ENCODE measurements at regions not wholly inside any gene's neighbourhood (a gene's known extent, or its start where the extent isn't known, plus 50 kb on each side); places are given as distances from the start of the nearest gene placed in this dataset.
"Not testable (repeated sequence)": the region's sequence is repeated elsewhere in the genome, so short reads cannot be mapped to it uniquely, and the experiment has no call there.

- H3K4me1 ChIP-seq (ENCODE audit: control insufficient read depth, extremely low read depth, insufficient read depth, low read length); H3K9me1 ChIP-seq (ENCODE audit: control insufficient read depth, extremely low read depth, insufficient read depth, low read length); H3K4me2 ChIP-seq (ENCODE audit: control insufficient read depth, extremely low read depth, insufficient read depth, low read depth, low read length); H3K9me3 ChIP-seq (ENCODE audit: control insufficient read depth, low read depth, low read length); FAIRE-seq; H3K9ac ChIP-seq (ENCODE audit: control insufficient read depth, extremely low read depth, insufficient read depth, low read length); H2AFZ ChIP-seq (ENCODE audit: control insufficient read depth, low read length); H3K27me3 ChIP-seq (ENCODE audit: control insufficient read depth, extremely low read depth, insufficient read depth, low read length); H3K4me3 ChIP-seq (ENCODE audit: control insufficient read depth in 2 of 3, extremely low read depth in 1 of 3, insufficient read depth in 2 of 3, low read depth in 1 of 3, low read length in 3 of 3); H3K36me3 ChIP-seq (ENCODE audit: control insufficient read depth in 2 of 2, extremely low read depth in 1 of 2, insufficient read depth in 2 of 2, low read length in 2 of 2); DNase-seq (ENCODE audit: low read depth, low spot score); dilution Hi-C loops (cut with MboI; ENCODE audit: extremely low pct_ligation_motif_present, low sequenced_read_pairs); H4K20me1 ChIP-seq (ENCODE audit: control insufficient read depth, extremely low read depth, insufficient read depth, low read length); H3K27ac ChIP-seq (ENCODE audit: control insufficient read depth, insufficient read depth, low read length); H3K79me2 ChIP-seq (ENCODE audit: control insufficient read depth, insufficient read depth, low read length): not testable (repeated sequence)
Measured at GRCh38 chr12:8315997-8316396, 88.6 kb upstream of the FAM90A1 start.

GRCh38 chr12:8317675-8318074, 90.3 kb upstream of the FAM90A1 start:
- H2AFZ ChIP-seq (ENCODE audit: control insufficient read depth, low read length); DNase-seq (ENCODE audit: low read depth, low spot score); H4K20me1 ChIP-seq (ENCODE audit: control insufficient read depth, extremely low read depth, insufficient read depth, low read length); H3K79me2 ChIP-seq (ENCODE audit: control insufficient read depth, insufficient read depth, low read length); dilution Hi-C loops (cut with MboI; ENCODE audit: extremely low pct_ligation_motif_present, low sequenced_read_pairs); H3K9me3 ChIP-seq (ENCODE audit: control insufficient read depth, low read depth, low read length); H3K36me3 ChIP-seq (ENCODE audit: control insufficient read depth in 2 of 2, extremely low read depth in 1 of 2, insufficient read depth in 2 of 2, low read length in 2 of 2); H3K27me3 ChIP-seq (ENCODE audit: control insufficient read depth, extremely low read depth, insufficient read depth, low read length); H3K4me2 ChIP-seq (ENCODE audit: control insufficient read depth, extremely low read depth, insufficient read depth, low read depth, low read length); FAIRE-seq; H3K4me3 ChIP-seq (ENCODE audit: control insufficient read depth in 2 of 3, extremely low read depth in 1 of 3, insufficient read depth in 2 of 3, low read depth in 1 of 3, low read length in 3 of 3); H3K9ac ChIP-seq (ENCODE audit: control insufficient read depth, extremely low read depth, insufficient read depth, low read length); H3K4me1 ChIP-seq (ENCODE audit: control insufficient read depth, extremely low read depth, insufficient read depth, low read length); H3K27ac ChIP-seq (ENCODE audit: control insufficient read depth, insufficient read depth, low read length); H3K9me1 ChIP-seq (ENCODE audit: control insufficient read depth, extremely low read depth, insufficient read depth, low read length): not testable (repeated sequence)

- FAIRE-seq; H3K79me2 ChIP-seq (ENCODE audit: control insufficient read depth, insufficient read depth, low read length); H3K4me2 ChIP-seq (ENCODE audit: control insufficient read depth, extremely low read depth, insufficient read depth, low read depth, low read length); H3K27me3 ChIP-seq (ENCODE audit: control insufficient read depth, extremely low read depth, insufficient read depth, low read length); H3K9me1 ChIP-seq (ENCODE audit: control insufficient read depth, extremely low read depth, insufficient read depth, low read length); H4K20me1 ChIP-seq (ENCODE audit: control insufficient read depth, extremely low read depth, insufficient read depth, low read length); H3K36me3 ChIP-seq (ENCODE audit: control insufficient read depth in 2 of 2, extremely low read depth in 1 of 2, insufficient read depth in 2 of 2, low read length in 2 of 2); H3K27ac ChIP-seq (ENCODE audit: control insufficient read depth, insufficient read depth, low read length); H3K9ac ChIP-seq (ENCODE audit: control insufficient read depth, extremely low read depth, insufficient read depth, low read length); dilution Hi-C loops (cut with MboI; ENCODE audit: extremely low pct_ligation_motif_present, low sequenced_read_pairs); H2AFZ ChIP-seq (ENCODE audit: control insufficient read depth, low read length); DNase-seq (ENCODE audit: low read depth, low spot score); H3K9me3 ChIP-seq (ENCODE audit: control insufficient read depth, low read depth, low read length); H3K4me1 ChIP-seq (ENCODE audit: control insufficient read depth, extremely low read depth, insufficient read depth, low read length); H3K4me3 ChIP-seq (ENCODE audit: control insufficient read depth in 2 of 3, extremely low read depth in 1 of 3, insufficient read depth in 2 of 3, low read depth in 1 of 3, low read length in 3 of 3): not testable (repeated sequence)
Measured at GRCh38 chr12:8320251-8320730, 92.9 kb upstream of the FAM90A1 start.

GRCh38 chr12:8320791-8321370, 93.5 kb upstream of the FAM90A1 start:
- H3K9me3 ChIP-seq (ENCODE audit: control insufficient read depth, low read depth, low read length); dilution Hi-C loops (cut with MboI; ENCODE audit: extremely low pct_ligation_motif_present, low sequenced_read_pairs); DNase-seq (ENCODE audit: low read depth, low spot score); H3K79me2 ChIP-seq (ENCODE audit: control insufficient read depth, insufficient read depth, low read length); H2AFZ ChIP-seq (ENCODE audit: control insufficient read depth, low read length); H3K4me2 ChIP-seq (ENCODE audit: control insufficient read depth, extremely low read depth, insufficient read depth, low read depth, low read length); H3K9me1 ChIP-seq (ENCODE audit: control insufficient read depth, extremely low read depth, insufficient read depth, low read length); H4K20me1 ChIP-seq (ENCODE audit: control insufficient read depth, extremely low read depth, insufficient read depth, low read length); H3K27me3 ChIP-seq (ENCODE audit: control insufficient read depth, extremely low read depth, insufficient read depth, low read length); FAIRE-seq; H3K9ac ChIP-seq (ENCODE audit: control insufficient read depth, extremely low read depth, insufficient read depth, low read length); H3K4me1 ChIP-seq (ENCODE audit: control insufficient read depth, extremely low read depth, insufficient read depth, low read length); H3K27ac ChIP-seq (ENCODE audit: control insufficient read depth, insufficient read depth, low read length); H3K36me3 ChIP-seq (ENCODE audit: control insufficient read depth in 2 of 2, extremely low read depth in 1 of 2, insufficient read depth in 2 of 2, low read length in 2 of 2); H3K4me3 ChIP-seq (ENCODE audit: control insufficient read depth in 2 of 3, extremely low read depth in 1 of 3, insufficient read depth in 2 of 3, low read depth in 1 of 3, low read length in 3 of 3): not testable (repeated sequence)

- H2AFZ ChIP-seq (ENCODE audit: control insufficient read depth, low read length); H3K4me2 ChIP-seq (ENCODE audit: control insufficient read depth, extremely low read depth, insufficient read depth, low read depth, low read length); H3K79me2 ChIP-seq (ENCODE audit: control insufficient read depth, insufficient read depth, low read length); H3K9me1 ChIP-seq (ENCODE audit: control insufficient read depth, extremely low read depth, insufficient read depth, low read length); H3K9me3 ChIP-seq (ENCODE audit: control insufficient read depth, low read depth, low read length); FAIRE-seq; H4K20me1 ChIP-seq (ENCODE audit: control insufficient read depth, extremely low read depth, insufficient read depth, low read length); dilution Hi-C loops (cut with MboI; ENCODE audit: extremely low pct_ligation_motif_present, low sequenced_read_pairs); DNase-seq (ENCODE audit: low read depth, low spot score); H3K4me1 ChIP-seq (ENCODE audit: control insufficient read depth, extremely low read depth, insufficient read depth, low read length); H3K9ac ChIP-seq (ENCODE audit: control insufficient read depth, extremely low read depth, insufficient read depth, low read length); H3K27me3 ChIP-seq (ENCODE audit: control insufficient read depth, extremely low read depth, insufficient read depth, low read length); H3K27ac ChIP-seq (ENCODE audit: control insufficient read depth, insufficient read depth, low read length); H3K36me3 ChIP-seq (ENCODE audit: control insufficient read depth in 2 of 2, extremely low read depth in 1 of 2, insufficient read depth in 2 of 2, low read length in 2 of 2); H3K4me3 ChIP-seq (ENCODE audit: control insufficient read depth in 2 of 3, extremely low read depth in 1 of 3, insufficient read depth in 2 of 3, low read depth in 1 of 3, low read length in 3 of 3): not testable (repeated sequence)
Measured at GRCh38 chr12:8325145-8325839, 97.9 kb upstream of the FAM90A1 start.
